ENCODE measurements at regions not wholly inside any gene's neighbourhood (a gene's known extent, or its start where the extent isn't known, plus 50 kb on each side); places are given as distances from the start of the nearest gene placed in this dataset.

- TF ChIP-seq KDM1A (IDR thresholded peaks at IDR 0.05; ENCODE audit: low read depth), result no peak
- TF ChIP-seq CTCF (IDR thresholded peaks at IDR 0.05), result no peak
- TF ChIP-seq, protein P1, sequence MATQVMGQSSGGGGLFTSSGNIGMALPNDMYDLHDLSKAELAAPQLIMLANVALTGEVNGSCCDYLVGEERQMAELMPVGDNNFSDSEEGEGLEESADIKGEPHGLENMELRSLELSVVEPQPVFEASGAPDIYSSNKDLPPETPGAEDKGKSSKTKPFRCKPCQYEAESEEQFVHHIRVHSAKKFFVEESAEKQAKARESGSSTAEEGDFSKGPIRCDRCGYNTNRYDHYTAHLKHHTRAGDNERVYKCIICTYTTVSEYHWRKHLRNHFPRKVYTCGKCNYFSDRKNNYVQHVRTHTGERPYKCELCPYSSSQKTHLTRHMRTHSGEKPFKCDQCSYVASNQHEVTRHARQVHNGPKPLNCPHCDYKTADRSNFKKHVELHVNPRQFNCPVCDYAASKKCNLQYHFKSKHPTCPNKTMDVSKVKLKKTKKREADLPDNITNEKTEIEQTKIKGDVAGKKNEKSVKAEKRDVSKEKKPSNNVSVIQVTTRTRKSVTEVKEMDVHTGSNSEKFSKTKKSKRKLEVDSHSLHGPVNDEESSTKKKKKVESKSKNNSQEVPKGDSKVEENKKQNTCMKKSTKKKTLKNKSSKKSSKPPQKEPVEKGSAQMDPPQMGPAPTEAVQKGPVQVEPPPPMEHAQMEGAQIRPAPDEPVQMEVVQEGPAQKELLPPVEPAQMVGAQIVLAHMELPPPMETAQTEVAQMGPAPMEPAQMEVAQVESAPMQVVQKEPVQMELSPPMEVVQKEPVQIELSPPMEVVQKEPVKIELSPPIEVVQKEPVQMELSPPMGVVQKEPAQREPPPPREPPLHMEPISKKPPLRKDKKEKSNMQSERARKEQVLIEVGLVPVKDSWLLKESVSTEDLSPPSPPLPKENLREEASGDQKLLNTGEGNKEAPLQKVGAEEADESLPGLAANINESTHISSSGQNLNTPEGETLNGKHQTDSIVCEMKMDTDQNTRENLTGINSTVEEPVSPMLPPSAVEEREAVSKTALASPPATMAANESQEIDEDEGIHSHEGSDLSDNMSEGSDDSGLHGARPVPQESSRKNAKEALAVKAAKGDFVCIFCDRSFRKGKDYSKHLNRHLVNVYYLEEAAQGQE (IDR thresholded peaks at IDR 0.05), result no peak
- no peak for TF ChIP-seq RCOR1 (IDR thresholded peaks at IDR 0.05; ENCODE audit: low read depth, low read length)
- TF ChIP-seq POLR2A (IDR thresholded peaks at IDR 0.05; ENCODE audit: low read length), result no peak
- TF ChIP-seq ESRRA (IDR thresholded peaks at IDR 0.05; ENCODE audit: borderline replicate concordance, low read length), result no peak
- TF ChIP-seq MAX (IDR thresholded peaks at IDR 0.05), result no peak
- TF ChIP-seq JUN (IDR thresholded peaks at IDR 0.05), result no peak
- TF ChIP-seq MAZ (IDR thresholded peaks at IDR 0.05; ENCODE audit: borderline replicate concordance, low read depth, low read length), result no peak
- TF ChIP-seq, protein P2, sequence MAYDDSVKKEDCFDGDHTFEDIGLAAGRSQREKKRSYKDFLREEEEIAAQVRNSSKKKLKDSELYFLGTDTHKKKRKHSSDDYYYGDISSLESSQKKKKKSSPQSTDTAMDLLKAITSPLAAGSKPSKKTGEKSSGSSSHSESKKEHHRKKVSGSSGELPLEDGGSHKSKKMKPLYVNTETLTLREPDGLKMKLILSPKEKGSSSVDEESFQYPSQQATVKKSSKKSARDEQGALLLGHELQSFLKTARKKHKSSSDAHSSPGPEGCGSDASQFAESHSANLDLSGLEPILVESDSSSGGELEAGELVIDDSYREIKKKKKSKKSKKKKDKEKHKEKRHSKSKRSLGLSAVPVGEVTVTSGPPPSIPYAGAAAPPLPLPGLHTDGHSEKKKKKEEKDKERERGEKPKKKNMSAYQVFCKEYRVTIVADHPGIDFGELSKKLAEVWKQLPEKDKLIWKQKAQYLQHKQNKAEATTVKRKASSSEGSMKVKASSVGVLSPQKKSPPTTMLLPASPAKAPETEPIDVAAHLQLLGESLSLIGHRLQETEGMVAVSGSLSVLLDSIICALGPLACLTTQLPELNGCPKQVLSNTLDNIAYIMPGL (CRISPR knock-in tag; IDR thresholded peaks at IDR 0.05; ENCODE audit: borderline replicate concordance), result no peak
- TF ChIP-seq BHLHE40 (IDR thresholded peaks at IDR 0.05; ENCODE audit: low read depth, low read length), result no peak
- TF ChIP-seq CHD4 (IDR thresholded peaks at IDR 0.05; ENCODE audit: borderline replicate concordance), result no peak
Measured at GRCh38 chr10:90023950-90024349, 322.6 kb downstream of the KIF20B start.
